ENCODE measurements at regions not wholly inside any gene's neighbourhood (a gene's known extent, or its start where the extent isn't known, plus 50 kb on each side); places are given as distances from the start of the nearest gene placed in this dataset.

- DNase-seq, result no peak
Measured at GRCh38 chr5:87868792-87869191, 399.9 kb downstream of the TMEM161B start.

GRCh38 chr5:87867281-87867680 is 401.4 kb downstream of the TMEM161B start:
- DNase-seq, result no peak

DNA sequence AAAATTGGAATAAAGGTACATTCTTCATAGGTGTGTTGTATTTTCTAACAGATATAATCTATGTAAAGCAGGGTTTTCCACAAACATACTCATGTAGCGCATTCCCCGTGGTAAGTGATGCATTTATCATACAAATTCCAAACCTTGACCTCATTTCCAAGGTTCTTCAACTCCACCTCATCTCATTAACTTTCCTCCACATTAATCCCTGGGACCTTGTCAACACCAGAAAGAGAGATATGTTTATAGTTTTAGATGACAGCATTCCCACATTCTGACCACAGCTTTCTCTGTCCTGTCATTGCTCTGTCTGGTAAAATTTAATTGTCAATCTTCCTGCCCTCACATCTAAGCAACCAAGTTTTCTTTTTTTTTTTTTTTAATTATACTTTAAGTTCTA is 415.1 kb downstream of the TMEM161B start:
- DNase-seq, result no peak

- no peak for DNase-seq
Measured at GRCh38 chr5:87851603-87852002, 417.0 kb downstream of the TMEM161B start.

- DNase-seq, result no peak
Measured at GRCh38 chr5:87850843-87851242, 417.8 kb downstream of the TMEM161B start.

DNA sequence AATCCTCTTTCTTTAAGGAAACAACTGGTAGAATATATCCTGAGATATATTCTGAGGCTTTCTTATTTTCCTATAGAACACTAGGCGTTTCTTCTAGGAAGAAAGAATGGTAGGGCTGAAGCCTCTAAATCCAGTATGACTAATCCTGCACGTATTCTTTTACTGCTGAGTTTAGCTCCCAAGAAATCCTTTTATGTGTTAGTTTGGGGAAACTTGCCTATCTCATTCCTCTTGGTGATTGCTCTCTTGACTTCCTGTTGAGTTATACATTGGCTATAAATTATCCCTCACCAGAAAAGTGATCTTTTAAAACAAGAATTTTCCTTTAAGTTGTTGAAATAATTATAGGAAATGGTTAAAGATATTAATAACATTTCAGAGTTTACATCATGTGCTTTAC is 422.9 kb downstream of the TMEM161B start:
- DNase-seq, result no peak

DNA sequence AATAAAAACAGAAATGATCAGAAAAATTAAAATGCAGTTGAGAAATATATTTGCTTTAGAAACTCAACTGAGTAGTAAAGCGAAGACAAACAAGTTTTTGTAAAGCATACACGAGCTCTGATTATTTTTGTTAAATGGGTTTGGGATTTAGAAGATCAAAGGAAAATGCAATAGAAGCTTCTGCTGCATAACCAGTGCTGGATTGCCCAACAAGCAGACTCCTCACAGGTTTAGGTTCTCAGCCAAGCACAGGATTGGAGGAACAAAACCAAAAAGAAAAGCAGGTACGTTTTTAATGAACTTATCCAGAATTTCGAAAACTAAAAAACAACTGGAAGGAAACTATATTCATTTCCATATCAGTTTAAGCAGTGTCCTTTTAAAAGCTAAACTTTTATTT is 423.8 kb downstream of the TMEM161B start:
- no peak for DNase-seq

DNA sequence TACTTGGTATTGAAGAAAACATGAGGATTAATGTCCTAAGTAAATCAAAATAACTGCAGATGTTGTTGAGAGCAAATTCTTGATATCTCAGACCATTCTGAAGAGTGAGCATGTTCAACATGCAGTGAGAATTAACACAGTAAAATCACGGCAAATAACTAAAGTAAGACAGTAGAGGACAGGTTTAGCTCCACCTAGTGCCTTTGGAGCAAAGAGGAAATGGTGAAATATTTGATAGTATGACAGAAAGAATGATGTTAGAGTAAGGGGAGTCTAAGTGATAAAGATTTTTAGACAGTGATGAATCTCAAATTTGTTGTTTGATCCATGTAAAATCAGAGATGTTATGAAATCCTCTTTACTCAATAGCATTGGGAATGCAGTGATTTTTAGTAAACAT is 424.2 kb downstream of the TMEM161B start:
- no peak for DNase-seq

GRCh38 chr5:87836696-87837095 is 424.0 kb upstream of the CCNH start:
- no peak for DNase-seq

GRCh38 chr5:87831499-87831898 is 418.8 kb upstream of the CCNH start:
- no peak for DNase-seq

- no peak for DNase-seq
Measured at GRCh38 chr5:87829217-87829551, 416.5 kb upstream of the CCNH start.

DNA sequence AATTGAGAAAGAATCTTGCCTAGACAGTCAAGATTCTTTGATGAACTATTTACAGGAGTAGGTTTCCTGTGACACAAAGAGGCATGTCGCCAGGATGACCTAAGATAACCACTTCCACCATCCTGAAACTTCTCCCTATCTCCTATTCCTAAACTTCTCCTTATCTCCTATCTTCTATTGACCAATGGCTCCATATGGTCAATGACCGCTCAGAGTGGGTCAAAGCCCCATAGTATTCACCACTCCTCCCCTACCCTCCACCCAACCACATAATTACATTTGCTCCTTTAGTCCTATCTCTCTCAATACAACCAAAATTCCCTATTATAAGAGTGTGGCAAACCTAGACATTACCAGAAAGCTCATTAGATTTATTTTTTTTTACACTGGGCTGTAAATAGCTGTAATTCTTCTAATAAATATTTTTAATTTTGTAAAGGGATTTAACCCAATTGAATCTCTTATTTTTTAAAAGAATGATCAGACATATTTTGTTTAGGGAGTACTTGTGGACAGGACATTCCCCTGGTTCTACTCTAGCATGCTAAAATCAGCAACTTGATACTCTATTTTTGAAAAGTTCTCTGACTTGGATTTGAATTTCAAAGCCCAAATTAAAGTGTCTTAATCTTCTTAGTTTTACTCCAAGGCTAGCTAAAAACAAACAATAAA is 416.0 kb upstream of the CCNH start:
- DNase-seq, result no peak

GRCh38 chr5:87827539-87827938 is 414.8 kb upstream of the CCNH start:
- no peak for DNase-seq

DNA sequence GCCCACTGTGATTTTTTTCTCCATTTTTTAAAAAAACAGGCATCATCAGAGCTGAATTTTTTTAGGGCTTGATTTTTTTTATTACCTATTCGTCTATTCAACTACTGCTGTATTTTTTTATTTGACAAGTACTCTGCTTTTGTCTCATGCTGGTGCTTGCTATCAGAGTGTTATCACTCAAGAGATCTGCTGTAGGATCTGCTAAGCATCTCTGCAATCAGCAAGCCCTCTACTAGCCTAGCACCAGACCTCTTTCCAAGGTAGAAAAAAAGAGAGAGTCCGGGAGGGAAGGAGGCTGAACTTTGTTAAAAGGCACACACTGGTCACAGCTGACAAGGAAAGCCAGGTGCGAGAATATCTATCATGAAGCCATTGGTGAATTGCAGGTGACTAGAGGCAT is 413.8 kb upstream of the CCNH start:
- DNase-seq, result no peak

- DNase-seq, result no peak
Measured at GRCh38 chr5:87825583-87825982, 412.9 kb upstream of the CCNH start.

DNA sequence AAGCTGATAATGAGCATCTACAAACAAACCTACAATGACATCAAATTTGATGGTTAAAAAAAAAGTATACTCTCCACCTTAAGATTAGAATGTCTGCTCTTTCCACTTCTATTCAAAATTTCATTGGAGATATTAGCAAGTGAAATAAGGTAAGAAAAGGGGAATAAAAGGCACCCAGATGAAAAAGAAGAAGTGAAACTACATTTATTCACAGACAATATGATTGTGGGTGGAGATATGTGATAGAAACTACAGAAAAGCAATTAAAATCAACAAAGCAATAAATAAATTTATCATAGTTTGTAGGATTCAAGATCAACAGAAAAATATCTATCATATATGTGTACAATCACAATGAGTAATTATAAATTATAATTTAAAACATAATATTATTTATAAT is 395.1 kb upstream of the CCNH start:
- no peak for DNase-seq

- no peak for DNase-seq
Measured at GRCh38 chr5:87803352-87803751, 390.6 kb upstream of the CCNH start.

- DNase-seq, result no peak
Measured at GRCh38 chr5:87791869-87792268, 379.1 kb upstream of the CCNH start.

DNA sequence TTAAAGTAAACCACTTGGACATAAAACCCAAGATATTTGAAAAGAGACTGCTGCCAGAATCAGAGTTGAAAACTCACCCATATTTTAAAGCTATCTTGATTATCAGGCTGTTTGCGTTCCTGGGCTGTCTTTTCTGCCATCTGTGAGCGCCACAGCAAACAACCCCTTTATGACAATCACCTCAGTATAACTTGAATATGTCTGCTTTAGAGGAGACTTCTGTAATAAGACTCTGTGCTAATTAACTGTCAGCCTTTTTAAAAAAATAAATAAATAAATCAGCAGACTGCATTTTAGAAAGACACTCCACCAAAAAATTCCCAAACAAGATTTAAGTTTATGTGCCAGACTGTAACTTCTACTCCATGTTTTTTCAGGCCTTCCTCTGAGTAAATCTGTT is 375.7 kb upstream of the CCNH start:
- no peak for DNase-seq

- DNase-seq, result no peak
Measured at GRCh38 chr5:87787625-87788256, 375.0 kb upstream of the CCNH start.

- no peak for DNase-seq
Measured at GRCh38 chr5:87787086-87787485, 374.4 kb upstream of the CCNH start.

GRCh38 chr5:87786471-87786870 is 373.7 kb upstream of the CCNH start:
- DNase-seq, result no peak

GRCh38 chr5:87785554-87786335 is 373.0 kb upstream of the CCNH start:
- no peak for DNase-seq

GRCh38 chr5:87784879-87785495 is 372.3 kb upstream of the CCNH start:
- DNase-seq, result no peak

Measured in cerebellar nuclear complex (tissue), 1 donor.